ENCODE measurements at regions not wholly inside any gene's neighbourhood (a gene's known extent, or its start where the extent isn't known, plus 50 kb on each side); places are given as distances from the start of the nearest gene placed in this dataset.

- TF ChIP-seq CTCF (IDR thresholded peaks at IDR 0.05; ENCODE audit: low read depth, low read length) (no peak), EZH2phosphoT487 (IDR thresholded peaks at IDR 0.05; ENCODE audit: low read depth) (no peak)
Observed at GRCh38 chr5:92922231-92922967, 658.6 kb downstream of the NR2F1-AS1 start.

All from OCI-LY3 (cell line).